GM21360 (cell line): ENCODE measurements at regions not wholly inside any gene's neighbourhood (a gene's known extent, or its start where the extent isn't known, plus 50 kb on each side); places are given as distances from the start of the nearest gene placed in this dataset.
"Not testable (repeated sequence)": the region's sequence is repeated elsewhere in the genome, so short reads cannot be mapped to it uniquely, and the experiment has no call there.

Experiments used
- ATAC-seq: cut with Tn5 transposase; IDR thresholded peaks from one replicate; pipeline ENCODE4 v1.9.1; 2021; ENCODE audit warnings: mild to moderate bottlenecking, moderate library complexity; ENCODE audit not compliant: unreplicated experiment

DNA sequence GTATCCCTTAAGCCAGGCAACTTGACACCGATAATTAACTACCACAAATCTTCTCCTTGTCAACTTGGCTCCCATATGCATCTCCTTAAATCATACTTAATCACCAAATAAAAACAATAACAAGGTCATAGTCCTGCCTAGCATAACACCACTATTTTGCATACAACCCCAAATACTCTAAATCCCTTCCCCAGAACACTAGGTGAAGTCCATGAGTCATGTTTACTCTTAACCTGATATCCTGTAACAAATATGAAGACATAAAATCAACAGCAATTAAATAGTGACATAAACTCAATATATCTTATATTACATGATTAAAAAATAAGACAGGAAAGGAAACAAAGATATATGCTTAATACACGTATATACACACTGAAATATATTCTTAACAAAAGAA is 362.0 kb downstream of the ETV1 start:
- ATAC-seq, result no peak

DNA sequence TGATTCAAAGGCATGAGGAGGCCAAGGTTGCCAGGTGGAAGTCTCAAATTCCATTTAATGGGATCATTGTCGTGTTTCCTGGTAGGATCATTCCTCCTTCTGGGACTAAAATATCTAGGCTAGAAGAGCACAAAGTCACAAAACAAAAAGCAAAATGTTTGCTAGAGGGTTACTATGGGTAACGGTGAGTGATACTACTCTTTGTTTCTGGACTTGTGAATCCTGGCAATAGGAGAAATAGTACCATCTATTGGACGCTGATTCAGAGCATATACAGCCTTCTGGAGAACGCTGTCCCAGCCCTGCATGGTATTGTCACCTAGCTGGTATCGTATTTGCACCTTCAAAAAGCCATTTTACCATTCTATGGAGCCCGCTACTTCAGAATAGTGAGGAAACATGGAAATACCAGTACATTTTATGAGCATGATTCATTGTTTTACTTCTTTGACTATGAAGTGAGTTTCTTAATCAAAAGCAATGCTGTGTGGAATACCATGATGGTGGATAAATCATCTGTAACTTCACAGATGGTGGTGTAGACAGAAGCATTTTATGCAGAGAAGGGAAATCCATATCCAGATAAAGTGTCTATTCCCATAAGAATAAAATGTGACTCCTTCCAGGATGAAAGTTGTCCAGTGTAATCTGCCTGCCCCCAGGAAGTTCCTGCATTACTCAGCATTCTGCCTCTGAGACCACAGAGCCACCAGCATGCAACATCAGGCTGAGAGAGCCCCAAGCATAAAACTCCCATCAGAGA is 361.0 kb downstream of the ETV1 start:
- ATAC-seq, result no peak

DNA sequence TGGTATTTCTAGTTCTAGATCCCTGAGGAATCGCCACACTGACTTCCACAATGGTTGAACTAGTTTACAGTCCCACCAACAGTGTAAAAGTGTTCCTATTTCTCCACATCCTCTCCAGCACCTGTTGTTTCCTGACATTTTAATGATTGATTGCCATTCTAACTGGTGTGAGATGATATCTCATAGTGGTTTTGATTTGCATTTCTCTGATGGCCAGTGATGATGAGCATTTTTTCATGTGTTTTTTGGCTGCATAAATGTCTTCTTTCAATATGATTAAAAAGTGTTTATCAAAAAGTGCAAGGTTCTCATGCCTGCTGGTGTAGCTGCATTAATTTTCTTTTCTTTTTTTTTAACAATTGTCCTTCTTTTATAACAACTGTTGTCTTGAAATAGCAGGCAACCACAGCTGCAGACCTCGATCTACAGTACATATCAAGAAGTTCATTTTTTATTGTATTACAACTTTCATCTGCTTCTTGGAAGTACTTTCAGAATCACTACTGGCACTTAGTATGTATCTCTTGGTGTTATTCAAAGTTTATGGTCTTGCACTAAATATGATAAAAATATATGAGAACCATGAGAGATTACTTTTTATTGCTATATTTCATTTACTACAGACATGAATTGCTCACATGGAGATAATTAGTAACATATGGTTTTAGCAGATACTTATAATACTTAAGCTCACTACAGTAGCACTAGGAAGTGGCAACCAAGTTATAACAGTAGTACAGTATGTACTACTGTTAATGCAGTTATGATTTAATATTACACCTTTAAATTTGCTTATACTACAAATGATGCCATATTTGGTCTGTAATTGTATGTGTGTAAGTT is 358.0 kb downstream of the ETV1 start:
- not testable (repeated sequence) for ATAC-seq

DNA sequence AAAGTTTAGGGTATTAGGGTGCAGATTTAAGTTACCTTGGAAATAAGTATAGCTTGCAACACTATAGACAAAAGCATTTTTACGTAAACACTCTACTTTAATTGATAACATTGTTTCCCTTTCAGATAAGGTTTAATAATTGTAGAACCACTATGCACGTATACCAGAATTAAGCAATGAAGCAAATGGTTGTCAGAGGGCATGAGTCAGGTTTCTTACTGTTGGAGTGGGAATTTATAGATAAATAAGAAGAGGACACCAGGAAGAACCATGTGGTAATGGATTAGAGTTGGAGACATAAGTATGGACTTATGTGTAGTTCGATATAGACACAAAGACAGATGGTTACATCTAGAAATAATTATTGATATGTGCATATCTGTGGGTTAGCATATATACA is 355.6 kb downstream of the ETV1 start:
- ATAC-seq, result no peak

DNA sequence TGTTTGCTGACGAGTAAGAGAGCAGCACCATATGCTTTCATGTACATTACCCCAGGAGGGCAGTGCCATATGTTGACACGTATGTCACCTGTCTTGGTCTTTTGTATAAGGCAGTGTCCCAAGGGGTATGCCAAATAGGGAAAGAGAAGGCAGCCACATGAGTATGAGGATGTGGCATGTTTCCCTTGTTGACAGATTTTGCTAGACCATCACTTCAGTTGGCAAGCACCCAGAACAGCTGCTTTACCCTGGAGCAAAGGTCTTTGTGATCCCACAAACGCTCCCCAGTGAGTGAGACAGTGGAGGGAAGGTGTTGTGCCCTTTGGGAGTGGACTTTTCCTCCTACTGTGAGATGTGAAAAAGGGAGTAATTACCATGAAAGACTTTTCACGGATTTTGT is 350.1 kb downstream of the ETV1 start:
- no peak for ATAC-seq

DNA sequence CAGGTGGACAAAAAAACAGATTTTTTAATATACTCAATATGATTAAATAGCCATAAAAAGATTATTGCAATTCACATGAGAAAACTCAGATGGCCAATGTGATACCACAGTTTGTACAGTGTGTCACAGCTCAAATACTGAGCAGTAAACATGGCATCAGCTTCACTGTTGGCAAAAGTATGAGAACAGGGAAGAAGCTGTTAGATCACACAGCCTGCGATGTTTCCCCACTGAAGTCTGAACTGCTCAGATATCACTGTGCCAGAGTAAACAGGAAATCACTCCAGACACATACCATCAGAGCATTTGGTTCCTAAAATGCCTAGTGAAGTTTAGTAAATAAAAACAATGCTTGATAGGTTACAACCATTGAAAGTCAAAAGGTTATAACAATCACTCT is 347.8 kb downstream of the ETV1 start:
- ATAC-seq, result no peak

DNA sequence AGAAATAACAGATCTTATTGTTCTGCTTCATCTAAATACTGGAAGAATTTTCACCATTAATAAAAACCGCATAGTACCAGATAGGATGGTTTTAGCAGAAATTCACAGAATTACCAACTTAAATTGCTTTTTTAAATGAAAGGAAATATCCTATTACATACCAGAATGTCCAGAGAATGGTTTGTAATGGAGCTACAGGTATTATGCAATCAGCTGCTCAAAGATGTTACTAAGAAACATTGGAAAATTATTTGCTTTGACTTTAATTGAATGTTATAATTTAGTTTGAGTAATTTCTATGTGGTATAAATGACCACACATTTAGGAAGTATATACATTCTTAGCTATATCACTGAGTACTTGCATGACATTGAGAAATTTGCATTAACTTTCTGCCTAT is 338.3 kb downstream of the ETV1 start:
- no peak for ATAC-seq

DNA sequence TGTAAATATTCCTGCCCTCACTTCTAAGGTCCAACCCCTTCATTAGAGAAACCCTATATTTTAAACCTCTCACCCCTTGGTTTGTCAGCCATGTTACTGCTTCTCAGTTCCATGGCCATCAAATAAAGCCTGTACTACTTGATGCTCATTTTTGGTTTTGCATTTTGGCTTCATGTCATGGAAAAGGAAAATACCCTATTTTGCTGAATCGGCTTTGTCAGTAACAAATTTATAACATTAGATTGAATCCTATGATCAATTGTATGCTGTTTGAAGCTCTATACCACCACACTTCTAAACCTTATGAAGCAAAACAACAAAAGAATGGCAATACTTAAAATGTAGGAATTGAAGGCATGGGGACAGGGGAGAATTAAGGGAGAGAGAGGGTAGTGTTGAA is 333.1 kb downstream of the ETV1 start:
- ATAC-seq, result no peak

DNA sequence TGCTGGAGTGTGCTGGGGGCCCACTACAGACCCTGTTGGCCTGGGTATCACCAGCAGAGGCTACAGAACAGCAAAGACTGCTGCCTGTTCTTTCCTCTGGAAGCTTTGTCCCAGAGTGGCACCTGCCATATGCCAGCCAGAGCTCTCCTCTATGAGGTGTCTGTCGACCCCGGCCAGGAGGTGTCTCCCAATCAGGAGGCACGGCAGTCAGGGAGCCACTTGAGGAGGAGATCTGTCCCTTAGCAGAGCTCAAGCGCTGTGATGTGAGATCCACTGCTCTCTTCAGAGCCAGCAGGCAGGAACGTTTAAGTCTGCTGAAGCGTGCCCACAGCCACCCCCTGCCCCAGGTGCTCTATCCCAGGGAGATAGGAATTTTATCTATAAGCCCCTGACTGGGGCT is 316.2 kb downstream of the ETV1 start:
- no peak for ATAC-seq

DNA sequence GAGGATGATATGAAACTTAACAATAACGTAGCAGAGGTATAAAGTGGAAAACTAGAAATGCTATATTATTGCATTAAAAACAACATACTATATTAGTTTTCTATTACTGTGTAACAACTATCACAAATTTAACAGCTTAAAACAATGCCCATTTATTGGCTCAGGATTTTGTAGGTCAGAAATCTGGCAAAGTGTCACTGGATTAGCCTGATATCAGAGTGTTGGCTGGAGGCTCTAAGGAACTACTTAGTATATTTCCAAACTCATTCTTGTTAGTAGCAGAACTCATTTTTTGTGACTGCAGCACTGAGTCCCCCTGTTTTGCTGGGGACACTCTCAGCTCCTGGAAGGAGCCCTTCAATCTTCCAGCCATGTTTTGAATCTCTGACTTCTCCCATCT is 306.8 kb downstream of the ETV1 start:
- no peak for ATAC-seq

DNA sequence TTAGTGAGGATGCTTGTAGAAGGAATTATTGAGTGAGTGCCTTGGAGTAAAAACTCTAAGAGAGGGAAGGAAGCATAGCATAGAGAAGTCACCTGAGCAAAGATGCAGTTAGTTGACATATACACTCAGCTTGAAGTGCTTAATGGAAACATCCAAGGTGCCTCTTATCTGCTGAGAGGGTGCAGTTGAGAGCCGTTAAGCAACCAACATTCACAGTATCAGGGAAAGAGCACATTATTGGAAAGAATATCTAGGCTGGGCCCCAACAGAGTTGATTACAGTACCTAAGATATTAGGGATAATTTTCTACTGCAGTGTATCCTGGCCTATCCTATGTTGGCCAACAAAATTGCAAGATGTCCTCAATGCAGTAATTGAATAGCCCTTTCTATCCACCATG is 302.0 kb downstream of the ETV1 start:
- no peak for ATAC-seq

DNA sequence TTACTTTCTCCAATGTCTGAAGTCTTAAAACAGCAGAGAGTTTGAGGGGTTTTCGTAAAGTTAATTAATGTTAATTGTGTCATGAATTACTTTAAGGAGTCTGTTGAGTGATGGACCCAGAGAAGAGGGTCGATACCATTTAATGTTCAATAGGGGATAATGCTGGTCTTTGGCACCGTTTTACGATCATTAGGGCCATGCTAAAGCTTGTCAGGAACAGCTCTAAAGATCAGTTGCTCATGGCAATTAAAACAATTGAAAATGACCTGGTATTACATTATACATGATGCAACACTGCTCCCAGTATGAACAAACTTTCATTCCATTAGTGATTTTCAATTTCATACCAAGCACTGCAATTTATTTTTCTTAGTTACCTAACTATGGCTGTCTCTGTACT is 296.9 kb downstream of the ETV1 start:
- no peak for ATAC-seq

DNA sequence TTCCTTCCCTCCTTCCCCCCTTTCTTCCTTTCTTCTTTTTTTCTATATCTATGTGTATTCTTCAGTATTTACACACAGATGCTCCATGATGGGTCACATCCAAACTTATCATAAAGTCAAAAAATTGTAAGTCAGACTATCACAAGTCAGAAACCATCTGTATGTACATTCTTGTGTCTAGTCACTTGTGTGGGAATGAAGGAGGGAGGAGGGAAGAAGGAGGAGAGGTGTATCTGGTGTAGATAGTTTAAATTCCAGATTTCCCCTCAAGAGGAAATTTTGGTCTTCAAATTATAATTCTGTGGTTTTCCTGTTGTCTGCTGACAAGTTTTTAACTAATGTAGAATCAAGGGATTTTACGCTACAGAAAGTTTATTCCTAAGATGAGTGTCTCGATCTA is 287.2 kb downstream of the ETV1 start:
- no peak for ATAC-seq

DNA sequence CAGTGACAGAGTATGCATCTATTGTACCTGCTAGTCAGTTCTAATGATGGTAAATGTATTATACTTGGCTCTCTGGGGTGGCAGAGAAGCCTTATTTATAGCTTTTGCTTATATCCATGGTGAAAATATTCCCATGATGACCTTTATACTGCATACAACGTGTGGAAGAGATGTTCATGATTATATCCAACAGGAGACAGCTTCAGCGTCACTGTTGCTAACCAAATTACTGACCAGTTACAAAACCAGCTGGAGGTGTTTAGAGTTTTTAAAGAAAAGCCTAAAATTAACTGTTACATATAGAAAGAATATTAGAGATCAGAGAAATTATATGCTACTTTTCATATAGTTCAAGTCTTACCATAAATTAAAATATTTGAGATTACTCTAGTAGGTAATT is 280.8 kb downstream of the ETV1 start:
- no peak for ATAC-seq

DNA sequence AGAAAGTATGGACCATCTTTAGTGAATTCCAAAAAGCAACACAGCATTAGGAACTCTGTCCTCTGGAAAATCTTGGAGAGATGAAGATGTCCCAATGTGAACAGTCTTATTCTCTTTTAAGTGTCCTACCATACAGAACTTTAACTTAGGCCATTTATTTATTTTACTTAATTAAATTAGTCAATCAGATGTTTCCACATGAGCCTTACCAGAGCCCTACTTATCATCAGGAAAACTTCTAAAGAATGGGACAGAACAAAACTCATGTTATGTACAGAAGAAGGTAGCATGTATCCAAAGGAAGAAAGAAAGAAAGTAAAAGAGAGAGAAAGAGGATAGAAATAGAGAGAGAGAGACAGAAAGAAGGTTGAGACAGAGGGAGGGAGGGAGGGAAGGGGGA is 276.4 kb downstream of the ETV1 start:
- ATAC-seq, result no peak

DNA sequence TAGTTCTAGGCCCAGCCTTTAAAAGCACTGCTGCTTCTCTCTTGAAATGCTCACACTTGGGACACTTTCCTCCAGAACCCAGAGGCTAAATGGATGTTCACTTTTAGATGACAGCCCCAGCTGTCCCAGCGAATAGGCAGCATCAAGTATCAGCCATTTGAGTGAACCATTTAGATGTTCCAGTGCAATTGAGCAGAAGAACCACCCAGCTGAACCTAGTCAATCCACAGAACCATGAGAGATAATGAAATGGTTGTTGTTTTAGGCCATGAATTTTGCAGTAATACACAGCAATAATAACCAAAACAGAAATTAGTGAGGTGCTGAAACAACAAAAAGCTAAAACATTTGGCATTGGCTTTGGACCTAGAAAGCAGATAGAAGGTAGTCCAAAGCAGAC is 273.9 kb downstream of the ETV1 start:
- ATAC-seq, result no peak

DNA sequence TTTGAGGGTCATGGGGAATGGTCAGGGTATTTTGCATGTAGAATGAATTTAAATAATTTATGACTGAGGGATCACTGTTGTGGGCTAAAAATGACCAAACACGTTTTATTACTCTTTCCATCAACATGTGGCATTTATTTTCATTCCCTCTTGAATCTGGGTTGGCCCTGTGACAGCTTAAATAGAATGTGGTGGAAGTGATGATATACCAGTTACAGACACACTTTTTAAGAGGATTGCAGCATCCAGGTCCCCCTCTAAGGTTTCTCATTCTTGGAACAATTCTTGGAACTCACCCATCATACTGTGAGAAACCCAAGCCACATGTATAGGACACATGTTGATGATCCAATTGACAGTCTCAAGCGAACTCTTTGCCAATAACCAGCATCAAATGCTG is 272.4 kb downstream of the ETV1 start:
- no peak for ATAC-seq

DNA sequence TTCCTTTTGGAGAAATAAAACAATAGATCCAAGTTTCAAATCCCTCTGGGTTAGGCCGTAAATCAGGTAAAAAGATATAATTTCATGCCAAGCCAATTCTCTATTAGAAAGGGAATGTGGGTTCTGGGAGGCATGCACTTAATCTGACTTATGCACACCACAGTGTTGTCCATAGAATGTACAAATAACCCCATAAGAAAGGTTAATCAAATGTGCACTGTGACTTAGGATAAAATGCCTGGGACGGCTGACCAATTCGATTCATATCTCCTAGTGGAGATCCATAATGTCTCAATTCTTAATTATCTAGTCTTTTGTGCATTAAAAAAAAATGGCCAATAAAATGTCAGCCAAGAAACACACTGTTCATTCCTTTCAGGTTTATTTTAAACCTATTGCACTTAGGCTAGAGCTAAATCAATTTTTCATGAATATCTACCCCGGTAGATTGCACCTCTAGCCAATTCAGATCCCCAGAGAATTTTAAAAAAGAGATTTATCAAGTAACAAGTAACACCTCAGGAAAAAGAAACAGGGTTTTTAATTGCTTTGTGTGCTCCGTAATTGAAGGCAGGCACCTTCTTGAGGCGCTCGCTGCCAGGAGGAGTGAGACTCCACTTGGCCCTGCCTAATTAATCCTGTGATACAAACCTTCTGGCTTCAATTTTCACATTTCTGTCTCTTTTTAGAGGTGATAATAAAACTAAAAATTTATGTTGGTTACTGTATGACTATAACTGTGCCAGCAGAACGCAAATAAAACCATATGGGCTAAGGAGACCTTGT is 265.1 kb downstream of the ETV1 start:
- ATAC-seq, result no peak

DNA sequence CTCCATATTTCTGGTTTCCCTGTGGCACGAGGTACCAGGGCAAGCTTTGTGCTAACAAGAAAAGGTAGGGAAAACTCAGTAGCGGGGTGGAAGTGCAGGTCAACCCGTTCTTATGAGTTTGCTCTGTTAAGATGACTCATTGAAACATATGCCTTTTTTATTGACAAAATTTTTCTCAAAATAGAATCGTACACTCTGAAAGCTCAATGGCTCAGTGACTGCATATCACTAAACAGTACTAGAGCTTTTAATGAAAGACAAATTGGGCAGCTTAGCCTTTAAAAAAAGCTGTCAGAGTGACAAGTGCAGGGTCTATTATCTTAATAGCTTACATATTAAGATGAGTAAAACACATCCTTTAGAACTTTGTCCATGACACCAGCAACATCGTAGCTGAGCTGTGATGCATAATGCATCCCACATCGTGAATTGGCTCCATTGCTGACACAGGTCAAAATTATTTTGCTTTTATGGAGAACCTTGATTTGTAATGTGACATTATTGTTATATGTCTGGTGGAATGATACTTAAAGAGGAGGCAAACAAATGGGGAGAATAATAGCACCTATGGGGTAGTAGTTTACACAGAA is 264.4 kb downstream of the ETV1 start:
- no peak for ATAC-seq

DNA sequence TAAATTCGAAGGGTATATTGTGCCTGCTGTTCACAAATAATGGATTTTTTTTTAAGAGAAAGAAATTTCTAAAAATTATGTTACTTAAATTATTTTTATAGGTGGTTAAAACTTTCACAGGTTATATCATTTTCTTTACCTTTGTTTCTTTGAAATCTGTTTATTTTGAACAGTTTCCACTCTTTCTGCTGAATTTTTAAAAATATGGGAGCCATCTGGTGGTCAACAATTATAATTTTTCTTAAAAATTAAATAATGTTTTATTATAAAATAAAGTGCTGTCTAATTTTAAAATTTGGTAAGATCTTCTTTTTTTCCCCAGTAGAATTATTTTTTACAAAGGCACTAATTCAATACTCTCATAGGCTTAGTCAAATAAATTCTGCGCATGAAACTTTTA is 263.9 kb downstream of the ETV1 start:
- ATAC-seq, result no peak

DNA sequence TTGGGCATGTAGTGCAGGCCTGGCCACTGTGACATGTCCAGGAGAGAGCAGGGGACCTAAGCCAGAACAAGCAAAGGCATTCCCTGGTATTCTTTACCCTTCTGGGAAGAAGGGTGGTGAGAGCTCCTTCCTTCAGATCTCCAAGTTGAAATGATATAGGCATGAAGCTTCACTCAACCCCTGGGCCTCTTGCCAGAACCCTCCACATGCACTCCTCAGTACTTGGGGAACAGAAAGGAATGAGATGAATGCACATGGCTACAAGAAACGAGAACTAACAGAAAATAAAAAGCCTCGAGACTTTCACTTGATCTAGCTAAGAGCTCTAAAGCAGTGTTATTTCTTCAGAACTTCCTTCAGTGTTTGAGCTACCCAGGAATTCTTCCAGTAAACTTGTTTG is 262.2 kb downstream of the ETV1 start:
- ATAC-seq, result no peak
